Stimulated activated CD8-positive, alpha-beta memory T cell treated with anti-CD3 and anti-CD28 coated beads, Interleukin-2, amount 100 ng/mL, for 48 hours (primary cell): ENCODE measurements at regions not wholly inside any gene's neighbourhood (a gene's known extent, or its start where the extent isn't known, plus 50 kb on each side); places are given as distances from the start of the nearest gene placed in this dataset.

ENCODE experiments used
- DNase-seq, 2 donors: peaks; one replicate each; pipeline ENCODE4 v3.0.0-alpha.2; 2020; ENCODE audit warnings: low read depth in 2 of 2

- no peak for DNase-seq
These were observed 145.4 kb upstream of the C1orf174 start for GRCh38 chr1:4045397-4046010.

- no peak for DNase-seq
These were observed 146.9 kb upstream of the C1orf174 start for GRCh38 chr1:4046836-4047461.

- DNase-seq = no peak
These were observed 147.6 kb upstream of the C1orf174 start for GRCh38 chr1:4047666-4048065.

DNA sequence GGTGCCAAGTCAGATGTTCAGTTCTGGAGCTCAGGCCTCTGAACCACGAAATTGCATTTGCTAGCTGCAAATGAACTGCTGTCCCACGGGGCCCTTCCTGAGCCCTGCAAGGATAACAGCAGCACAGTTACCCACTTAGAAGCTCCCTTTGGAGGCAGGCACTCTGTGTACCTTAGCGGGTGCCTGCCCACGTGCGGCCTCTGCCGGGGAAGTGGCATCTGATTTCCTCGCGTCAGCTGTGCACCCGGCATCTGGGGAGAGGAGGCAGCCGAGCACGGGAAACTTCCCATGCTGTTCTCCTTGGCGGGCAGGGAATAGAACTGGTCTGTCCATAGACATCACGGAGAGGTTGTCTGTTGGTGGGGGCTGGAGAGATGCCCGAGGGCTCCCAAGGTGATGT is 148.0 kb upstream of the C1orf174 start:
- DNase-seq = no peak

- DNase-seq = no peak
These were observed 148.8 kb upstream of the C1orf174 start for GRCh38 chr1:4048921-4049320.

GRCh38 chr1:4050998-4051397 is 150.9 kb upstream of the C1orf174 start:
- no peak for DNase-seq

GRCh38 chr1:4052657-4053056 is 152.6 kb upstream of the C1orf174 start:
- no peak for DNase-seq

GRCh38 chr1:4053160-4053748 is 153.2 kb upstream of the C1orf174 start:
- DNase-seq = no peak

- DNase-seq = no peak
These were observed 153.7 kb upstream of the C1orf174 start for GRCh38 chr1:4053774-4054173.

- DNase-seq = no peak
These were observed 155.4 kb upstream of the C1orf174 start for GRCh38 chr1:4055294-4055967.

GRCh38 chr1:4056422-4056821 is 156.3 kb upstream of the C1orf174 start:
- DNase-seq = no peak

DNA sequence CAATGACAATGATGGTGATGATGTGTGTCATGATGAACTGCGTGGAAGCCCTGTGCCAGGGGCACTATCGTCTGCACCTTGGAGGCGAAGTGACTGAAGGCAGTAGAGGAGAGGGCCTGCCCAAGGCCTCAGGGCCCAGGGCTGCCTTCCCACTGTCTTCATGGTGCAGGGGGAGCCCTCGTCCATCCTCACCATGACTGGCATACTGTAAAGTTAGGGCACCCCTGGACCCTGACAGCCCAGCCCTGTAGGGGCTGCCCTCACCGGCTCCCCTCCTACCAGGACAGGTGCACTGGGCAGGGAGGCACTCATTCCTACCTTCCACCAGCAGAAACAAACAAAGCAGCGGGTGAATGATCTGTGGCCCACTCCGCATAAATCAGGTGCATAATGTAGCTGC is 156.9 kb upstream of the C1orf174 start:
- DNase-seq = no peak

DNA sequence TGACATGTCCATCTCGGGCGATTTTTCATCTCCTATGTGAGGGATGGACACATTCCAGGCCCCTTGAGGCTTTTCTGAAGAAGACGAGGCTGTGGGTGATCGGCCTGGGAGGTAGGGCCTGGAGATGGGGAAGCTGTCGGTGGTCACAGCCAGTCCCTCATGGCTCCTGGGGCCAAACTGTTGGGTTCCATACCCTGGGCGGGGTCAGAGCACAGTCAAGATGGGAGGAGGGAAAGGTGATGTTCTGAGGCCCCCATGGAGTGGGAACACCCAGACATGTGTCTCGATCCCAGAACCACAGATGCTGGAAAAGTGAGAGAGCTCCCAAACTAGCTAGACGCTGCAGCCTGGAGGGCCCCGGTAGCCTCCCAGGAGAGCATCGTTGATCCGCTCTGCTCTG is 157.5 kb upstream of the C1orf174 start:
- DNase-seq = no peak

DNA sequence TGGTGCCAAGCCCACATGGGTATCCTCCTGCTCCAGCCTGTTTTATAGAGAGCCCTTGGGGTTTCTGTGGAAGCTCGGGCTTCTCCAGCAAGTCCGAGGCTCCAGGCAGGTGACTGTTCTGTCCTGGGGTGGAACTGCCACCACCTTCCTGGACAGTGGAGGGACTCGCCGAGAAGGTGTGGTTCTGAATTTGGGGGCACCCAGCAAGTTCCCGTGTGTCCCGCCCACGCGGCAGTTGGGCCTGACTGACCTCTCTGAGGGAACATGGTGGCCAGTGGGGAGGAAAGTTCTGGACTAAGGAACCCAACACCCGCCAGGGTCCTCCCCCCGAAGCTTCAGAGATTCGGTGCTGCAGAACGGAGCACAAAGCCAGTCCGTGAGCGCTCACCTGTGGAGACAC is 158.1 kb upstream of the C1orf174 start:
- no peak for DNase-seq

GRCh38 chr1:4058706-4059105 is 158.6 kb upstream of the C1orf174 start:
- no peak for DNase-seq

DNA sequence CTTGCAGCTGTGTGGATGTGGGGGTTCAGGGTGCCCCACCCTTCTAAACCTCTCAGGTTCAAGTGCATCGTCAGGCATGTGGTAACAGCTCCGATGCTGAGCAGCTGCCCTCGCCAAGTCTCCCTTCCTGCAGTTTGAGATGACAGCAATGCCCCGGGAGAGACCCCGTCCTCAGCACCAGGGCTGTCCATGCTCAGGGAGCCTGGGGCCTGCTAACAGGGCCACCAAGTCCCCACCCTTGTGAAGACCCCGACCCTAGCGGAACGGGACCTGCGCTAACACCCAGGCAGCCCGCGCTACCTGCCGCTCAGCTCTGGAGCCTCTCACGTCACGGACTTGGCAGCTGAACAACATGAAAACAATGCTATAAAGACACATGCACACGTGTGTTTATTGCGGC is 159.2 kb upstream of the C1orf174 start:
- DNase-seq = no peak

DNA sequence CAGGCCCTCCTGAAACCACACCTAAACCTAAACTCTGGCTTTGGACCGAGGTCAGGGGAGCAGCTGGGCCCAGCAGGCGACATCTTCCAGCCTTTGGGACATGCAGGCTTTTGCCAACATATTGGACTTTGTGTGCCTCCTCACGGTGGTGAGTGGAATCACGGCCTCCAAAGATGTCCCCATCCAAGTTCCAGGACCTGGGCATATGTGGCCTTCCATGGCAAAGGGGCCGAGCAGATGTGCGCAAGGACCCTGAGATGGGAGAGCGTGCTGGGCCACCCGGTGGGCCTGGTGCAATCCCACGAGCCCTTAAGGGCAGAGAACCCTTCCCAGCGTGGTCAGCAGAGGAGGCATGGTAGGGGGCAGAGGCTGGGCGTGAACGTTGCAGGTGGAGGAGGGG is 160.8 kb upstream of the C1orf174 start:
- no peak for DNase-seq

- DNase-seq = no peak
These were observed 161.5 kb upstream of the C1orf174 start for GRCh38 chr1:4061521-4062031.

DNA sequence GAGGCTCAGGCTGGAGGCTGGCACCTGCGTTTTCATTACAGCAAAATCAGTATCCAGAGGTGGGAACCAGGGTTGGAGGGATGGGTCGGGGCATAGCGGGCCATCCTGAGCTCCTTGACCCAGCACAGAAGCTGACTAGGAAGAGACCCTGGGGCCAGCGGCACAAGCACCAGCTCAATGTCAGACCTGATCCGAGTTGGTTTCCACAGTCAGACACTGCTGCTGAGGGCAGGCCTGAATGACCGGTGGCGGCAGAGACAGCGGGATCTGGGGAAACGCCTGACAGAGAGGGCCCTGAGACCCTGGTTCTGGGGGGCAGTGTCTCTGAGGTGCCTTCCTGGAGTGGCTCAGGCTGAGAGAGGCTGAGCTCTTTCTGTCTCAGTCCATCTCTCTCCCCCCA is 162.0 kb upstream of the C1orf174 start:
- DNase-seq = no peak

DNA sequence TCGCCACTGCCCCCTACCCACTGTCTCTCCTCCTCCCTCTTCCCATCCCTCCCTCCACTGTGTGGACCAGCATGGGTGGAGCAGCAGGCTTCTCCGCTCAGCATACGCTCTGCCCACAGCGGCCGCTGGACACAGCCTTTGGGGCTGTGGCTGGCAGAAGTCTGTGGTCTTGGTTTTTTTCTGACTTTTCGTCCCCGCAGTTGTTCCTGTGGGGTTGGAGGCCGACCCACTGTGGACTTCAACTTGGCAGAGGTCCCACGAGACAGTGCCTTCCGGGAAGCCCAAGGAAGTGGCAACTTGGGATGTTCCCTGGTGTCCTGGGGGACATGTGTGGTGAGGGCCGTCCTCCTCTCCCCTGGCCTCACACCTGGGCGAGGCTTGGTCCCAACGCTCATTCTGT is 162.5 kb upstream of the C1orf174 start:
- no peak for DNase-seq

GRCh38 chr1:4062992-4063391 is 162.9 kb upstream of the C1orf174 start:
- DNase-seq = no peak

DNA sequence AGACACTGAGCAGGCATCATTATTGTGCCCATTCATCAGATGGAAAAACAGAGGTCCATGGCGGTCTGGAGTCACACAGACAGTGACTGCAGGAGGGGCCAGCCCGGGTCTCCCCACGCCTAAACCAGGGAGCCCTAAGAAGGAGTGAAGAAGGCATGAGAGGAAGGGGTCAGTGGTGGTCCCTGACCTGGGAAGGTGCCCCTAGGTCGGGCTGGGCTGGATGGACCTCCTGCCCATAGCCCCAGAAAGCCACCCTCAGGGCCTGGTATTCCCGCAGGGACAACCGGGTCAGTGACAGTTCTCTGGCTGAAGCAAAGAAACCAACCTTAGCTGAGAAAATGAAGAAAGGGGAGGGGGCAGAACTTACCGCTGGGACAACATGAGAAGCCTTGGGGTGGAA is 163.4 kb upstream of the C1orf174 start:
- no peak for DNase-seq
